Astrocyte (in vitro differentiated cells and primary cell): ENCODE measurements at regions not wholly inside any gene's neighbourhood (a gene's known extent, or its start where the extent isn't known, plus 50 kb on each side); places are given as distances from the start of the nearest gene placed in this dataset.

Experiments used
- DNase-seq: peaks from one replicate; pipeline ENCODE4 v3.0.0-alpha.2; 2010; ENCODE audit warnings: low read depth
- FAIRE-seq: peaks from 2 replicates; lab custom pipeline; 2011; peaks lifted over from hg19 to GRCh38; lab: Jason Lieb, UNC
- H2AFZ ChIP-seq: 2 replicates; pipeline ENCODE4 v1.6.0; 2012; ENCODE audit warnings: low read depth, low read length, inconsistent platforms
- H3K27ac ChIP-seq: 2 replicates; pipeline ENCODE4 v1.5.1; 2011; ENCODE audit warnings: low read depth, low read length, inconsistent platforms
- H3K27me3 ChIP-seq: 2 replicates; pipeline ENCODE4 v1.6.0; 2011; ENCODE audit warnings: low read length, inconsistent platforms; ENCODE audit not compliant: insufficient read depth
- H3K36me3 ChIP-seq: 2 replicates; pipeline ENCODE4 v1.5.1; 2011; ENCODE audit warnings: low read length, inconsistent platforms; ENCODE audit not compliant: insufficient read depth
- H3K4me1 ChIP-seq: 2 replicates; pipeline ENCODE4 v1.5.1; 2011; ENCODE audit warnings: low read length, inconsistent platforms; ENCODE audit not compliant: insufficient read depth
- H3K4me2 ChIP-seq: 2 replicates; pipeline ENCODE4 v1.6.0; 2012; ENCODE audit warnings: low read length, inconsistent platforms
- H3K4me3 ChIP-seq: 2 replicates; pipeline ENCODE4 v1.5.1; 2011; ENCODE audit warnings: low read depth, mild to moderate bottlenecking, low read length, inconsistent platforms; ENCODE audit not compliant: insufficient read depth
- H3K79me2 ChIP-seq: 2 replicates; pipeline ENCODE4 v1.6.0; 2012; ENCODE audit warnings: mild to moderate bottlenecking, low read length, inconsistent platforms; ENCODE audit not compliant: insufficient read depth
- H3K9ac ChIP-seq: 2 replicates; pipeline ENCODE4 v1.6.0; 2012; ENCODE audit warnings: mild to moderate bottlenecking, low read length, inconsistent platforms
- H3K9me3 ChIP-seq: 2 replicates; pipeline ENCODE4 v1.5.1; 2012; ENCODE audit warnings: low read depth, mild to moderate bottlenecking, low read length, inconsistent platforms; ENCODE audit not compliant: insufficient read depth
- H4K20me1 ChIP-seq: 2 replicates; pipeline ENCODE4 v1.6.0; 2012; ENCODE audit warnings: low read length, inconsistent platforms; ENCODE audit not compliant: insufficient read depth
- H3K27ac Mint-ChIP-seq: one replicate; pipeline ENCODE4 v1.8.0; 2021; ENCODE audit warnings: mild to moderate bottlenecking, mixed read lengths; ENCODE audit not compliant: unreplicated experiment
- H3K27me3 Mint-ChIP-seq: one replicate; pipeline ENCODE4 v1.8.0; 2021; ENCODE audit warnings: low read depth, mixed read lengths; ENCODE audit not compliant: unreplicated experiment
- H3K36me3 Mint-ChIP-seq: one replicate; pipeline ENCODE4 v1.8.0; 2021; ENCODE audit warnings: low read depth, mixed read lengths; ENCODE audit not compliant: unreplicated experiment
- H3K4me1 Mint-ChIP-seq: one replicate; pipeline ENCODE4 v1.8.0; 2021; ENCODE audit warnings: low read depth, mixed read lengths; ENCODE audit not compliant: unreplicated experiment
- H3K4me3 Mint-ChIP-seq: one replicate; pipeline ENCODE4 v1.8.0; 2021; ENCODE audit warnings: mild to moderate bottlenecking, moderate library complexity, mixed read lengths; ENCODE audit not compliant: unreplicated experiment
- H3K9me3 Mint-ChIP-seq: one replicate; pipeline ENCODE4 v1.8.0; 2021; ENCODE audit warnings: mild to moderate bottlenecking, mixed read lengths; ENCODE audit not compliant: unreplicated experiment
- EZH2 ChIP-seq: IDR thresholded peaks from 2 replicates; pipeline ENCODE4 v1.6.1; 2012; ENCODE audit warnings: mild to moderate bottlenecking, low read length, inconsistent platforms; ENCODE audit not compliant: insufficient read depth
- TF ChIP-seq, protein P1 (sequence below): IDR thresholded peaks from 2 replicates; pipeline ENCODE4 v1.5.1; 2011; ENCODE audit warnings: low read depth, mild to moderate bottlenecking, inconsistent platforms, low read length, moderate library complexity; ENCODE audit not compliant: insufficient read depth

DNA sequence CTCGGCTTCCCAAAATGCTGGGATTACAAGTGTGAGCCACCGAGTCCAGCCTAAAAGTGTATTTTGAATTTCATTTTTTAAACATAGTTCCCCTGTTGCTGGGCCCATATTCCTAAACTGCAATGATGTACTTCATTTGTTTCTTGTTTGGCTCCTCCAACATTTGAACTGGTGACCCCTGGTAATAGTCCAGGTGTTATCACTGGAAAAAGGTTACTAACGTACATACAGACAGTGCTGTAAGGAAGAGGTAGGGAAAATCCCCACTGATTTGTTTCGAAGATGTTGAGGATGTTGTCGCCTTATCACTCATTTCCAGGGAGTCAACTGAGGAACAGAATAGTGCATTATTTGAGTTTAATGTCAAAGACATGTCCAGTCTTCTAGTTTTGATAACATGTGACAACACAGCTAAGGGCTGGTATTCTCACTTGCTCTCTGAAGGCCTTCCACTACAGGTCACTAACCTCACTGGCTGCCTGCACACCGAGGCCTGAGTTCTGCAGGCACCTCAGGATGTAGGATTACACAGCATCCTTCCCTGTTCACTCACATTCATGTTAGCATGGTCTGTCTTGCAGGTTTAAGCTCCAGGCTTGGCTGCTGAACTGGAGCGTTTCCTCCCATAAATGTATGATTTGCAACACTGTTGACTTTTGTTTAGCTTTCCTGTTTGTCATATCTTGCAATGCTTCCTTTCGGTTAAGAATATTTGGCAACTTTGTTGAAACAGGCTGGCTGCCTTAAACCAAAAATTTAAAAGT is 362.8 kb downstream of the INHBA start:
- Histone ChIP-seq H4K20me1 (no peaks in the 10 kb centered on the region), H3K4me3 (no peak overlapping the region), H3K79me2 (no peaks in the 10 kb centered on the region), H3K27ac (no peak overlapping the region), H2AFZ (no peak overlapping the region), H3K27me3 (no peaks in the 10 kb centered on the region), H3K4me1 (no peaks in the 10 kb centered on the region), H3K9ac (no peak overlapping the region), H3K36me3 (no peaks in the 10 kb centered on the region), H3K9me3 (no peaks in the 10 kb centered on the region), H3K4me2 (no peak overlapping the region)
- DNase-seq: no peak
- TF ChIP-seq EZH2: no peak
- TF ChIP-seq, protein P1, sequence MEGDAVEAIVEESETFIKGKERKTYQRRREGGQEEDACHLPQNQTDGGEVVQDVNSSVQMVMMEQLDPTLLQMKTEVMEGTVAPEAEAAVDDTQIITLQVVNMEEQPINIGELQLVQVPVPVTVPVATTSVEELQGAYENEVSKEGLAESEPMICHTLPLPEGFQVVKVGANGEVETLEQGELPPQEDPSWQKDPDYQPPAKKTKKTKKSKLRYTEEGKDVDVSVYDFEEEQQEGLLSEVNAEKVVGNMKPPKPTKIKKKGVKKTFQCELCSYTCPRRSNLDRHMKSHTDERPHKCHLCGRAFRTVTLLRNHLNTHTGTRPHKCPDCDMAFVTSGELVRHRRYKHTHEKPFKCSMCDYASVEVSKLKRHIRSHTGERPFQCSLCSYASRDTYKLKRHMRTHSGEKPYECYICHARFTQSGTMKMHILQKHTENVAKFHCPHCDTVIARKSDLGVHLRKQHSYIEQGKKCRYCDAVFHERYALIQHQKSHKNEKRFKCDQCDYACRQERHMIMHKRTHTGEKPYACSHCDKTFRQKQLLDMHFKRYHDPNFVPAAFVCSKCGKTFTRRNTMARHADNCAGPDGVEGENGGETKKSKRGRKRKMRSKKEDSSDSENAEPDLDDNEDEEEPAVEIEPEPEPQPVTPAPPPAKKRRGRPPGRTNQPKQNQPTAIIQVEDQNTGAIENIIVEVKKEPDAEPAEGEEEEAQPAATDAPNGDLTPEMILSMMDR: no peak
- H3K27me3 Mint-ChIP-seq: no peaks in the 10 kb centered on the region
- peaks cover 20% of the 10 kb centered on the region for H3K4me1 Mint-ChIP-seq
- no peaks in the 10 kb centered on the region for H3K9me3 Mint-ChIP-seq
- H3K4me3 Mint-ChIP-seq: no peak overlapping the region
- H3K27ac Mint-ChIP-seq: no peak overlapping the region
- no peaks in the 10 kb centered on the region for H3K36me3 Mint-ChIP-seq
- no peak for FAIRE-seq

DNA sequence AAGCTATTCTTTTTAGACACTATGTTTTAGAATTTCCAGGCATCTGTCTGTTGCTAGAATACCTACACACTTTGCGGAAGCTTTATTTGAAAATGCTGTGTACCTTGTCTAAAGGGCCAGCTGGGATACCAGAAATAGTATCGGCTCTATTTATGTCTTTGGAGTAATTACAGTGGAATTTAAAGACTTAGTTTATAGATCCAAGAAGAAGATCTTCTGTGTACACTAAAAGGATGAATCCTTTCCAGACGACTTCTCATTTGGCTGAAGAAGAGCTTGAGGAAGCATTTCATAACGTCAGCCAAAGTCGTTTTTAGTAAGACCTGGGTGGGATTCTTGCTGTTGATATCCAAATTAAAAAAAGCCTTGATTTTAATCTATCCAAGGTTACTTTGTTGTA is 365.9 kb downstream of the INHBA start:
- Mint-ChIP-seq H3K27ac (peak overlapping the region; percentile 34), H3K4me3 (no peak overlapping the region), H3K36me3 (no peaks in the 10 kb centered on the region), H3K9me3 (no peaks in the 10 kb centered on the region), H3K27me3 (no peaks in the 10 kb centered on the region), H3K4me1 (peaks cover 40% of the 10 kb centered on the region)
- H3K79me2 ChIP-seq: no peaks in the 10 kb centered on the region
- no peak overlapping the region for H2AFZ ChIP-seq
- FAIRE-seq (peak; percentile 17), DNase-seq (no peak)
- no peaks in the 10 kb centered on the region for H4K20me1 ChIP-seq
- H3K4me2 ChIP-seq: no peak overlapping the region
- H3K4me1 ChIP-seq: peaks cover 16% of the 10 kb centered on the region
- no peak overlapping the region for H3K9ac ChIP-seq
- no peaks in the 10 kb centered on the region for H3K27me3 ChIP-seq
- TF ChIP-seq EZH2: no peak
- TF ChIP-seq, protein P1: no peak
- no peak overlapping the region for H3K4me3 ChIP-seq
- H3K27ac ChIP-seq: no peak overlapping the region
- H3K9me3 ChIP-seq: no peaks in the 10 kb centered on the region
- no peaks in the 10 kb centered on the region for H3K36me3 ChIP-seq

DNA sequence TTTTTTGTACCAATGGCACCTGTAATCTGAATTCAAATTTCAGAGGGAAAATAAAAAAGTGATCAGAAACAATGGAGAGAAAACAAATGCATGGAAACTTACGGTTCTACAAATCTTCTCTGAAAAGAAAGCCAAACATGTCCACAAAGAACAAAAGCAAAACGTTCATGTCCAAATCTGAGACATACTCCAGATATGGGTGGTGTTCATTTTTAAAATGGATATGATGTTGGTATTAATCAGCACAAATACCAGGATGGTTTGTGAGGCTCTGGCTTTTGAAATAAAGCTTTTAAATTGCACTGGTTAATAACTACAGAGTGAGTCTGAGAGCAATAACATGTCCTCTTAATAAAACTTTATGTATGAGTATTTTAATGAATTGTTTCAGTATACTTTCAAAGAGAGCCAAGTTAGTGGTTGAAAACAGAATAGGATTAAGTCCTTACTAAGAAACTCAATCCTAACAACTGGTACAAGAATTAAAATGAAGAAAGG is 366.4 kb downstream of the INHBA start:
- DNase-seq (no peak), FAIRE-seq (peak; percentile 34)
- Histone ChIP-seq H3K27ac (no peak overlapping the region), H3K9me3 (no peaks in the 10 kb centered on the region), H3K4me1 (peaks cover 16% of the 10 kb centered on the region), H4K20me1 (no peaks in the 10 kb centered on the region), H3K36me3 (no peaks in the 10 kb centered on the region), H3K4me2 (no peak overlapping the region), H3K79me2 (no peaks in the 10 kb centered on the region), H3K4me3 (no peak overlapping the region), H3K9ac (no peak overlapping the region), H2AFZ (no peak overlapping the region), H3K27me3 (no peaks in the 10 kb centered on the region)
- Mint-ChIP-seq H3K27ac (peak overlapping the region; percentile 34), H3K27me3 (no peaks in the 10 kb centered on the region), H3K9me3 (no peaks in the 10 kb centered on the region), H3K36me3 (no peaks in the 10 kb centered on the region), H3K4me1 (peaks cover 40% of the 10 kb centered on the region), H3K4me3 (no peak overlapping the region)
- no peak for TF ChIP-seq EZH2
- TF ChIP-seq, protein P1: no peak
